Caki2 (cell line): ENCODE measurements at regions not wholly inside any gene's neighbourhood (a gene's known extent, or its start where the extent isn't known, plus 50 kb on each side); places are given as distances from the start of the nearest gene placed in this dataset.
"Not testable (repeated sequence)": the region's sequence is repeated elsewhere in the genome, so short reads cannot be mapped to it uniquely, and the experiment has no call there.

Source experiments
- DNase-seq: peaks from one replicate; pipeline ENCODE4 v3.0.0-alpha.2; 2015; ENCODE audit warnings: low read depth
- in situ Hi-C: cut with HindIII; loops from 2 replicates; pipeline ENCODE4 v1.10.0; 2016; ENCODE audit warnings: low sequenced_read_pairs, low pct_unique_long_range_greater_than_20kb, mixed read lengths

- DNase-seq, in situ Hi-C loops: not testable (repeated sequence)
Measured at GRCh38 chr4:73671348-73671747, 51.1 kb upstream of the RASSF6 start.

GRCh38 chr4:73673286-73673685 lies 53.0 kb upstream of the RASSF6 start:
- in situ Hi-C loops = no loop called here
- no peak for DNase-seq

GRCh38 chr4:73674451-73674919 lies 54.2 kb upstream of the RASSF6 start:
- no peak for DNase-seq
- in situ Hi-C loops = no loop called here

GRCh38 chr4:73675623-73676022 lies 55.4 kb upstream of the RASSF6 start:
- no peak for DNase-seq
- in situ Hi-C loops = no loop called here

GRCh38 chr4:73676136-73676535 lies 55.9 kb upstream of the RASSF6 start:
- in situ Hi-C loops = no loop called here

GRCh38 chr4:73676861-73677323 lies 56.7 kb upstream of the RASSF6 start:
- in situ Hi-C loops = no loop called here
- DNase-seq = peak; percentile 92

More at GRCh38 chr4:73676136-73676535, 55.9 kb upstream of the RASSF6 start:
- no peak for DNase-seq

GRCh38 chr4:73679836-73680235 lies 59.6 kb upstream of the RASSF6 start:
- DNase-seq = no peak
- in situ Hi-C loops = no loop called here

GRCh38 chr4:73681776-73682175 lies 58.6 kb upstream of the CXCL8 start:
- no peak for DNase-seq
- in situ Hi-C loops = no loop called here

- in situ Hi-C loops = no loop called here
- no peak for DNase-seq
Measured at GRCh38 chr4:73682508-73682907, 57.9 kb upstream of the CXCL8 start.

- in situ Hi-C loops = no loop called here
Measured at GRCh38 chr4:73683033-73683432, 57.3 kb upstream of the CXCL8 start.

GRCh38 chr4:73683456-73683855 lies 56.9 kb upstream of the CXCL8 start:
- DNase-seq = no peak
- in situ Hi-C loops = no loop called here

More at GRCh38 chr4:73683033-73683432, 57.3 kb upstream of the CXCL8 start:
- DNase-seq = no peak

- DNase-seq = no peak
- in situ Hi-C loops = no loop called here
Measured at GRCh38 chr4:73684097-73684496, 56.3 kb upstream of the CXCL8 start.

- in situ Hi-C loops = no loop called here
- no peak for DNase-seq
Measured at GRCh38 chr4:73685052-73685451, 55.3 kb upstream of the CXCL8 start.

- DNase-seq = no peak
- in situ Hi-C loops = no loop called here
Measured at GRCh38 chr4:73687421-73687820, 52.9 kb upstream of the CXCL8 start.

- in situ Hi-C loops = no loop called here
- DNase-seq = no peak
Measured at GRCh38 chr4:73690051-73690738, 50.2 kb upstream of the CXCL8 start.
